ENCODE measurements at regions not wholly inside any gene's neighbourhood (a gene's known extent, or its start where the extent isn't known, plus 50 kb on each side); places are given as distances from the start of the nearest gene placed in this dataset.

GRCh38 chr4:26214994-26215393, 105.8 kb upstream of the RBPJ start:
- POLR2A ChIA-PET, result no interaction called here
- CTCF ChIA-PET, result no interaction called here
- Histone ChIP-seq H3K27me3 (ENCODE audit: control insufficient read depth, insufficient read depth, low read length) (peaks cover 7% of the 10 kb centered on the region), H3K4me3 (ENCODE audit: low read depth, low read length) (no peak overlapping the region), H3K36me3 (ENCODE audit: control insufficient read depth, insufficient read depth, low read length) (no peaks in the 10 kb centered on the region)
- TF ChIP-seq CTCF (IDR thresholded peaks at IDR 0.05; ENCODE audit: insufficient read depth, low read depth, low read length), result no peak
- DNase-seq (ENCODE audit: low read depth), result no peak

GRCh38 chr4:26215725-26216124, 105.1 kb upstream of the RBPJ start:
- no peak for DNase-seq (ENCODE audit: low read depth)
- POLR2A ChIA-PET, result no interaction called here

GRCh38 chr4:26217481-26217880, 103.3 kb upstream of the RBPJ start:
- ChIA-PET POLR2A (no interaction called here), CTCF (interaction anchor here (0.6 to 1.0 kb wide), 2 partner anchors 10 to 173 kb away, joined by 3 to 7 read pairs; no protein-coding TSS in a partner anchor)
- DNase-seq (ENCODE audit: low read depth), result no peak
- no peak for TF ChIP-seq CTCF (IDR thresholded peaks at IDR 0.05; ENCODE audit: insufficient read depth, low read depth, low read length)
- H3K27me3 ChIP-seq (ENCODE audit: control insufficient read depth, insufficient read depth, low read length), result peaks cover 5% of the 10 kb centered on the region; the same call in 1 of the 2 replicates
- H3K4me3 ChIP-seq (ENCODE audit: low read depth, low read length), result no peak overlapping the region
- no peaks in the 10 kb centered on the region for H3K36me3 ChIP-seq (ENCODE audit: control insufficient read depth, insufficient read depth, low read length)

More at GRCh38 chr4:26215725-26216124, 105.1 kb upstream of the RBPJ start:
- H3K4me3 ChIP-seq (ENCODE audit: low read depth, low read length), result no peak overlapping the region
- H3K36me3 ChIP-seq (ENCODE audit: control insufficient read depth, insufficient read depth, low read length), result no peaks in the 10 kb centered on the region
- H3K27me3 ChIP-seq (ENCODE audit: control insufficient read depth, insufficient read depth, low read length), result peaks cover 7% of the 10 kb centered on the region
- CTCF ChIA-PET, result no interaction called here
- no peak for TF ChIP-seq CTCF (IDR thresholded peaks at IDR 0.05; ENCODE audit: insufficient read depth, low read depth, low read length)

GRCh38 chr4:26217961-26218676, 102.7 kb upstream of the RBPJ start:
- ChIA-PET POLR2A (no interaction called here), CTCF (interaction anchor here (0.6 kb wide), 1 partner anchor 11 kb away, joined by 7 read pairs; no protein-coding TSS in a partner anchor)
- TF ChIP-seq CTCF (IDR thresholded peaks at IDR 0.05; ENCODE audit: insufficient read depth, low read depth, low read length), result no peak
- Histone ChIP-seq H3K27me3 (ENCODE audit: control insufficient read depth, insufficient read depth, low read length) (peaks cover 5% of the 10 kb centered on the region; the same call in 1 of the 2 replicates), H3K36me3 (ENCODE audit: control insufficient read depth, insufficient read depth, low read length) (no peaks in the 10 kb centered on the region), H3K4me3 (ENCODE audit: low read depth, low read length) (no peak overlapping the region)
- no peak for DNase-seq (ENCODE audit: low read depth)

GRCh38 chr4:26218677-26219605, 101.9 kb upstream of the RBPJ start:
- Histone ChIP-seq H3K4me3 (ENCODE audit: low read depth, low read length) (no peak overlapping the region), H3K36me3 (ENCODE audit: control insufficient read depth, insufficient read depth, low read length) (no peaks in the 10 kb centered on the region), H3K27me3 (ENCODE audit: control insufficient read depth, insufficient read depth, low read length) (no peaks in the 10 kb centered on the region; the same call in 1 of the 2 replicates)
- CTCF ChIA-PET, result interaction anchor here (0.5 kb wide), 1 partner anchor 42 kb away, joined by 3 read pairs; no protein-coding TSS in a partner anchor
- no peak for DNase-seq (ENCODE audit: low read depth)
- TF ChIP-seq CTCF (IDR thresholded peaks at IDR 0.05; ENCODE audit: insufficient read depth, low read depth, low read length), result no peak
- POLR2A ChIA-PET, result no interaction called here
